HG03565 (cell line): ENCODE measurements at regions not wholly inside any gene's neighbourhood (a gene's known extent, or its start where the extent isn't known, plus 50 kb on each side); places are given as distances from the start of the nearest gene placed in this dataset.
"Not testable (repeated sequence)": the region's sequence is repeated elsewhere in the genome, so short reads cannot be mapped to it uniquely, and the experiment has no call there.

Source experiments
- ATAC-seq: cut with Tn5 transposase; IDR thresholded peaks from one replicate; pipeline ENCODE4 v1.9.1; 2021; ENCODE audit warnings: mild to moderate bottlenecking, moderate library complexity; ENCODE audit not compliant: unreplicated experiment

- ATAC-seq: no peak
These were observed 438.9 kb upstream of the EPHA7 start for GRCh38 chr6:93858213-93858612.

GRCh38 chr6:93849857-93850256 lies 430.5 kb upstream of the EPHA7 start:
- ATAC-seq: no peak

- no peak for ATAC-seq
These were observed 428.8 kb upstream of the EPHA7 start for GRCh38 chr6:93848031-93848742.

GRCh38 chr6:93842178-93842577 lies 422.8 kb upstream of the EPHA7 start:
- ATAC-seq: no peak

- not testable (repeated sequence) for ATAC-seq
These were observed 416.2 kb upstream of the EPHA7 start for GRCh38 chr6:93835451-93836145.

GRCh38 chr6:93835026-93835425 lies 415.7 kb upstream of the EPHA7 start:
- ATAC-seq: not testable (repeated sequence)

GRCh38 chr6:93833326-93833725 lies 414.0 kb upstream of the EPHA7 start:
- not testable (repeated sequence) for ATAC-seq

GRCh38 chr6:93829757-93830156 lies 410.4 kb upstream of the EPHA7 start:
- ATAC-seq: not testable (repeated sequence)

GRCh38 chr6:93829009-93829408 lies 409.6 kb upstream of the EPHA7 start:
- ATAC-seq: no peak

GRCh38 chr6:93828553-93828952 lies 409.2 kb upstream of the EPHA7 start:
- no peak for ATAC-seq

GRCh38 chr6:93827728-93828127 lies 408.4 kb upstream of the EPHA7 start:
- no peak for ATAC-seq

- ATAC-seq: no peak
These were observed 406.6 kb upstream of the EPHA7 start for GRCh38 chr6:93825950-93826349.

- no peak for ATAC-seq
These were observed 404.1 kb upstream of the EPHA7 start for GRCh38 chr6:93823489-93823888.

- no peak for ATAC-seq
These were observed 403.3 kb upstream of the EPHA7 start for GRCh38 chr6:93822434-93823265.

GRCh38 chr6:93821953-93822352 lies 402.6 kb upstream of the EPHA7 start:
- ATAC-seq: no peak

- ATAC-seq: no peak
These were observed 401.2 kb upstream of the EPHA7 start for GRCh38 chr6:93820465-93821082.

GRCh38 chr6:93819189-93819588 lies 399.8 kb upstream of the EPHA7 start:
- ATAC-seq: no peak

GRCh38 chr6:93817937-93818336 lies 398.6 kb upstream of the EPHA7 start:
- no peak for ATAC-seq

- ATAC-seq: no peak
These were observed 387.3 kb upstream of the EPHA7 start for GRCh38 chr6:93806409-93807270.
